Breast epithelium (tissue), 3 donors: ENCODE measurements at regions not wholly inside any gene's neighbourhood (a gene's known extent, or its start where the extent isn't known, plus 50 kb on each side); places are given as distances from the start of the nearest gene placed in this dataset.

ENCODE experiments used
- CTCF ChIP-seq, 3 donors: fragments of 450-650 bp; IDR thresholded peaks; one replicate each; pipeline ENCODE4 v1.5.1; 2016 to 2017; ENCODE audit warnings: antibody characterized with exemption in 3 of 3, mild to moderate bottlenecking in 3 of 3, moderate library complexity in 3 of 3
- POLR2A ChIP-seq: fragments of 450-650 bp; IDR thresholded peaks from one replicate; pipeline ENCODE4 v1.6.1; 2016; ENCODE audit warnings: antibody characterized with exemption, mild to moderate bottlenecking, moderate library complexity
- POLR2AphosphoS5 ChIP-seq, 3 donors: sonication (generic); formaldehyde crosslinking; IDR thresholded peaks; one replicate each; pipeline ENCODE4 v1.6.1; 2017; ENCODE audit warnings: antibody characterized with exemption in 3 of 3

DNA sequence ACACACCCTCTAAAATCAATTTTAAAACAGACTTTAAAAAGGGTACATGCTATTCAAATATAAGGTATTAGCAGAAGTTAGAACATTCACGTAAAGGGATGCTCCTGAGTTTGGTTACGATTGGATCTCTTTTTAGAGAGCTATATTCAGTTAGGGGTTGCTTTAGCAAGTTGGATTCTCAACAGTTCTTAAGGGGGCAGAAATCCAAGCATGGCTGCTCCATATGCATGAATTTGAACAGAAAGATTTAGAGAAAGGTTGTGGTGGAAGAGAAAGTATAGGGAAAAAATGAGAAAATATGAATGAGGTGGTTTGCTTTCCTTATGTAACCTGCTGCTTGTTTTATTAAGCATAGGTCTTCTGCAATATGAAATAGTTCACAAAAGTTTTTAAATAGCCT, 855.1 kb downstream of the SORCS1 start:
- no peak for TF ChIP-seq CTCF (IDR thresholded peaks at IDR 0.05)
- TF ChIP-seq POLR2A: no peak
- TF ChIP-seq POLR2AphosphoS5 (IDR thresholded peaks at IDR 0.05): no peak
